ENCODE measurements at regions not wholly inside any gene's neighbourhood (a gene's known extent, or its start where the extent isn't known, plus 50 kb on each side); places are given as distances from the start of the nearest gene placed in this dataset.

DNA sequence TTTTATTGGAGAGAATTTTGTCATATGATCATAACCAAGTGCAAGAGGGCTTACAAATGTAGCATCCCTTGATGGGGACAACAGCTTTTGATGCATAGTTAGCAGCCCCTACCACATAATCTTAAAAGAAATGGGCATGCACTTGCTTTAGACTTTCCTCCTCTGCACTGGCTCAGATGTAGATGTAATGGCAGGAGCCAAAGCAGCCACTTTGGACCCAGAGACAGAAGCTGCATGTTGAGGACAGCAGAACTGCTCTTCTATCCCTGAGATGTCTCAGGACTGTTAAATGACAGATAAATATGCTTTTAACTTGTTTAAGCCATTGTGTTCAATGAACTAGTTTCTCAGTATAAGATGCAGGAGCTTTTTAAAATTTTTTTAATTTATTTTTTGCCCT lies 450.7 kb downstream of the TYW1 start:
- TF ChIP-seq POLR2A (IDR thresholded peaks at IDR 0.05) (no peak), POLR2AphosphoS5 (IDR thresholded peaks at IDR 0.05) (no peak)
- TF ChIP-seq, protein P1, sequence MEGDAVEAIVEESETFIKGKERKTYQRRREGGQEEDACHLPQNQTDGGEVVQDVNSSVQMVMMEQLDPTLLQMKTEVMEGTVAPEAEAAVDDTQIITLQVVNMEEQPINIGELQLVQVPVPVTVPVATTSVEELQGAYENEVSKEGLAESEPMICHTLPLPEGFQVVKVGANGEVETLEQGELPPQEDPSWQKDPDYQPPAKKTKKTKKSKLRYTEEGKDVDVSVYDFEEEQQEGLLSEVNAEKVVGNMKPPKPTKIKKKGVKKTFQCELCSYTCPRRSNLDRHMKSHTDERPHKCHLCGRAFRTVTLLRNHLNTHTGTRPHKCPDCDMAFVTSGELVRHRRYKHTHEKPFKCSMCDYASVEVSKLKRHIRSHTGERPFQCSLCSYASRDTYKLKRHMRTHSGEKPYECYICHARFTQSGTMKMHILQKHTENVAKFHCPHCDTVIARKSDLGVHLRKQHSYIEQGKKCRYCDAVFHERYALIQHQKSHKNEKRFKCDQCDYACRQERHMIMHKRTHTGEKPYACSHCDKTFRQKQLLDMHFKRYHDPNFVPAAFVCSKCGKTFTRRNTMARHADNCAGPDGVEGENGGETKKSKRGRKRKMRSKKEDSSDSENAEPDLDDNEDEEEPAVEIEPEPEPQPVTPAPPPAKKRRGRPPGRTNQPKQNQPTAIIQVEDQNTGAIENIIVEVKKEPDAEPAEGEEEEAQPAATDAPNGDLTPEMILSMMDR (IDR thresholded peaks at IDR 0.05): no peak
